NCI-H345 (cell line): ENCODE measurements at regions not wholly inside any gene's neighbourhood (a gene's known extent, or its start where the extent isn't known, plus 50 kb on each side); places are given as distances from the start of the nearest gene placed in this dataset.

Experiments
- DNase-seq: peaks from one replicate; lab custom pipeline; 2025; lab: John Stamatoyannopoulos, UW

DNA sequence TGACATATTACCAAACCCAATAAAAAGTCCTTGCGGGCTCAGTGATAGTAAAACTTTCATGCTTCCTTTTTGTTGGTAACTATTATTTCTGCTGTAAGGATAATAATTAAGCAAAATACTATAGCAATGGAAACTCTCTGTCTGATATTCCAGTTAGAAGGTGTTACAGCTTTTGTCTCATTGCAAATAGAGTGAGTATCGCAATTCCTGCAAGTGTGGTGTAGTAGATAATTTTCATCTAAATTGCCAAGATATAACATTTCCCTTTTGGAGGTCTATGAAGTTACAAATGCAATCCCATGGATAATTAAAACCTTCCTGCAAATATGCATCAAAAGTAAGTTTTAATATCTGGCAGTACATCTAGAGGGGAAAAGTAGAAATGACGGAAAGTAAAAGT is 88.7 kb upstream of the CD93 start:
- DNase-seq, result no peak

DNA sequence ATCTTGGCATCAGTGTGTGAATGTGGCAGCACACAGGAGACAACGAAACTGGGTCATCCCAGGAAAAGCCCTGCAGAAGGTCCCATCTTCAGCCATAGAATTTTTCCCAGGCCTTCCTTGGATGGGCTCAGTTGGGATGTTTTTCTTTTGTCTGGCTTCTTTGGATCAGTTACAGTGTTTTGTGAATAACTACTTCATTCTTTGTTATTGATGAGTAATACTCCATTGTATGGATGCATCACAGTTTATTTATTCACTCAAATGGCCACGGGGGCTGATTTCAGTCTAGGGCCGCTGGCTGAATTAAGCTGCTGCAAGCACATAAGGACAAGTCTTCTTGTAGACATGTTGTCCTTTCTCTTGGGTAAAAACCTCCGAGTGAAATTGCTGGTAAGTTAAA is 81.3 kb upstream of the CD93 start:
- no peak for DNase-seq

DNA sequence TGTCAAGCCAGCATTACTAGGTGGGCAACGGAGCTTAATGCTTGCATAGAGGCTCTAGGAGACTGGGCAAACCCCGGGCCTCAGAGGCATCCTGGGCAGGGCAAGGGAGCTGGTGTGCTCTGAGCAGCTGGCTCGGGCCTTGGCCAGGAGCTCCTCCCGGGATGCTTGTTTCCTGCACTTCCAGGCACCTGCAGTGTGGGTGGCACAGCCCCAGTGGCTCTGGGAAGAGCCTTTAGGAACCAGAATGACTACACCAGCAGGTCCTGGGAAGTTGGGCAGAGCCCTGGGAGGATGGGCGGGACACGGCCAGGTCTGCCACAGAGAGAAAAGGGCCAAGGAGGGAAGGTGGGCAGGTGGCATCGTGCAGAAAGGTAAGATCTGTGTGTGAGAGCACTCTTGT is 80.4 kb upstream of the CD93 start:
- DNase-seq, result no peak

DNA sequence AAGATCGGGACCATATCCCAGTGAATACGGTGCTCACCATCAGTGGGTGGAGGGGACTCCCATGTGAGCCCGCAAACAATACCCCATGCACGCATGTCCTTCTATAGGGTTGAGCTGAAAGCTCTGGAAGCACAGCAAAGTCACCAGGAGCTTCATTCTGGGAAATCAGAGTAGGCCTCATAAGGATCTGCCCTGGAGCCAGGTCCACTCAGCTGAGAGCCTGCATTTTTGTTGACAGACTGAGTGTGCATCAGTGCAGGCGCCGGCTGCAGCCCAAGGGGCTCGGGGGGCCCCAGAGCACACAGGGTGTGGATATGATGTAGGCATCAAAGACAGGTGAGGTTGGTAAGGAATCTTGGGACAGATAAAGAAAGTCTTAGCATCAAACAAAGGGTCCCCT is 79.8 kb upstream of the CD93 start:
- DNase-seq, result no peak

DNA sequence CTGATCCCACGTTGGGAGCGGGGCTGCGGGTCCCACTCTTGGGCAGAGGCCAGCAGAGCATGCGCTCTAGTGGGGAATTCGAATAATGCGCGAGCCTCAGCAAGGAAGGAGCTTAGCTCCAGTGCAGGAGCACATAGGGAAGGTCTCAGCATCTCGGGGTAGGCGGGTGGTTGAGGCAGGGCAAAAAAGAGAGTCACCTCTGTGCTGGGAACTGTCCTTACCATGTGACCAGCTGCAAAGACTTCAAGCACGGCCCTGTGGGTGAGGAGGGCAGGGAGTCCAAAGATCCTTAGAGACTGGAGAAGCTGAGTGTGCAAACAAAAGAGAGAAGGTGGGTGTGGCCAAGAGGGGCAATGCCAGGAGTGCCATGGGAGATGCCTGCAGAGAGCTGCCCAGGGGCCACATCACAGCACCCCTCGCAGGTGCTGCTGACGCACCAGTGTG is 79.2 kb upstream of the CD93 start:
- DNase-seq, result peak; percentile 24

DNA sequence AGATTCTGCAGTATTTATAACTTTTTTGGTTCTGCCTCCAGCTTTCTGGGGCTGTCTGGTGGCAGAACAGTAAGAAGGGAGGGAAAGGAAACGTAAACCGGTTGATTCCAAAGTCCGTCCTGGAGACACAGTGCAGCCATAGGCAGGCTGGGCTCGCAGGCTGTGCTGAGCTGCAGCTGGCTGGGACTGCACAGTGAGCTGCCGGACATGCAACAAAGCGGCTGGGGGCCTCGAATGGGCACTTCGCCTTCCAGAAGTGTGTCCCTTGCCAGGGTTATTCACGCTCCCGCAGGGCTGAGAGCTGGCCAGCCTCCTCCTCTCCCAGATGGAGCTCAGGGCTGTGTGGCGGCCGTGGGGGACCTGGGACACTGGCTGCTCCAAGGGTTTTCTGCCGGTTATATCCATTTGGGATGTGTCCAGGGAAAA is 78.1 kb upstream of the CD93 start:
- no peak for DNase-seq

DNA sequence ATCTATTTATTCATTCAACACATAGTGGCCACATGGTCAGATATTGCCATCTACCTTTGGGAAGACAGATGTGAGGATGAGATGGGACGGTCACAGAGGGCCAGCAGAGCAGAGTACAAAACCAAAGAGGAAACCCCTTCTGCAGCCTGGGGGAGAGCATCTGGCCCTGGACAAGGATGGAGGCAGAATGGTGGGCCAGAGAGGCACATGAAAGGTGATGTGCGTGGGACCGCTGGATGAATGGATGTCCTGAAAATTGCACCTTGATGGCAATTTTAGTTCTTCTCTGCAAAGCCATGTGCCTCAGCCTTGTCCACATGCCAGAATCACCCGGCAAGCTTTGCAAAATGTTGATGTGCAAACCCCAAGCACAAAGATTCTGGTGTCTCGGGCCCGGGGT is 77.4 kb upstream of the CD93 start:
- no peak for DNase-seq

DNA sequence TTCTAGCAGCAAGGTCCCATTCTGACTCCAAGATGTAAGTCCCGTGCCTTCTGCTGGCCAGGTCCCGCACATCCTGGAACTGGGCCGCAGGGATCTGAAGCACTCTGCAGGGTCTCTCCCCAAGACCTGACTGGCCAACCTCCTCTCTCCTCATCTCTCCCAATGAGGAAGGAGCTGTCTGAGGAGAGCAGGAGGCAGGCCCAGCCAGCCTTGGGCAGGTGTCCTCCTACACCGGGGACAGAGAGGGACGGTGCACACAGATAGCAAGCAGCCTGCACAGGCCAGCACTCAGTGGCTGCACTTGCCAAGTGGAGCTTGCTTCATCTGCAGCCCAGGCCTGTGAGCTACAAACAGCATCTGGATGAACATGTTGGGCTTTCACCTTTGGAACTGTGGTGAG is 76.8 kb upstream of the CD93 start:
- no peak for DNase-seq

DNA sequence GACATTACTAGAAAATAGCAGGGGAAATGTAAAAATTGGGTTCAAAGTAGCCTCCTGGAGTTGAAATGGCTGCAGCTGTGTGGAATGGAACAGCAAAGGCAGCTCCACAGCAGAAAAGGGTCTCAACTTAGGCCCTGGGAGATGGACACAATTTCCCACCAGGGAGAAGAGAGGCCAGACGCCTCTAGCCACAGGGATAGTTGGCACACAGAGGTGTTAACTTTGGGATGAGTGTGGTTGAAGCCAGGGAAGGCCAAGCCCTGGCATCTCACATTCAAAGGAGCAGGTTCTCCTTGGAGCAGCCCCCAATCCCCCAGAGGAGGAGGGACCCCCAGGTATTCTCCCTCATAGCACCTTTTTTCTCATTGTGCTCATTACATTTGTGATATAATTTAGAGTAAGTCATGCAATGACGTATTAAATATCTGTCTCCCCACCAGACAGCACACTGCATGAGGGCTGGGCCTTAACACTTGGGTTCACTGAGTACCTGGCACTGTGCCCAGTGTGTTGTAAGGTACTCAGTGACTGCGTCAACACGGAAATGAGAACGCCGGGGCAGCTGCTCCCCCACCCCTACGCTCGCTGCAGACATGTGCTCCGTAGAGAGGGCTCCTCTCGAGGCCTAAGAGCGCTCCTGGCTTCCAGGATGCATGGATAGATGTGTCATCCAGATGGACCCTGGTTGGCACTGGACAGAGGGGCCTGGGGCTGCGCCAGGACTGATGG is 76.0 kb upstream of the CD93 start:
- peak; percentile 97 for DNase-seq

DNA sequence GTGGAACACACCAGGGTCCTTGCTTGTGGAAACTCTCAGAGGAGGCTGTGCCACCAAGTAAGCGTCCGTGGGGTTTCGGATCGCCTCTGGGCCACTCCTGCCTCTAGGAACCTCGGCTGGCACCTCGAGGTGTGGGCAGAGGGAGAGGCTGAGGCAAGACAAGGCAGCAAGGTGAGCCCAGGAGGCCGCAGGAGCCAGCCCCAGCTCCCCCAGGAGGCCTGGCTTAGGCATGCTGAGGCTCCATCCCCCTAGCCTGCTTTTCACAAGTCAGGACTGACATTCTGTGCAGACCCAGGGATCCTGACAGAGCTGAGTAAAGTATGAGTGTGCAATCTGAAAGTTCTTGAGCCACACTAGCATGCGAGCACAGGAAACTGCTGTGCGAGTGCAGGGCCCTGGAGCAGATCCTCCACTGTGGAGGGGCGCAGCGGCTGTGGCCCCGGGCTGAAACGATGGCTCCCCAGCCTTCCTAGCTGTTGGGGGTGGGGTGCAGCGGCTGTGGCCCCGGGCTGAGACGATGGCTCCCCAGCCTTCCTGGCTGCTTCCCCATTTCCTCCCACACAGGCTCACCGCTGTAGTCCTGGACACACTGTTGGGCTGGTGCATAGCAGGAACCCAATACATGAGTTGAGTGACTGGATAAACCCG is 75.2 kb upstream of the CD93 start:
- no peak for DNase-seq

DNA sequence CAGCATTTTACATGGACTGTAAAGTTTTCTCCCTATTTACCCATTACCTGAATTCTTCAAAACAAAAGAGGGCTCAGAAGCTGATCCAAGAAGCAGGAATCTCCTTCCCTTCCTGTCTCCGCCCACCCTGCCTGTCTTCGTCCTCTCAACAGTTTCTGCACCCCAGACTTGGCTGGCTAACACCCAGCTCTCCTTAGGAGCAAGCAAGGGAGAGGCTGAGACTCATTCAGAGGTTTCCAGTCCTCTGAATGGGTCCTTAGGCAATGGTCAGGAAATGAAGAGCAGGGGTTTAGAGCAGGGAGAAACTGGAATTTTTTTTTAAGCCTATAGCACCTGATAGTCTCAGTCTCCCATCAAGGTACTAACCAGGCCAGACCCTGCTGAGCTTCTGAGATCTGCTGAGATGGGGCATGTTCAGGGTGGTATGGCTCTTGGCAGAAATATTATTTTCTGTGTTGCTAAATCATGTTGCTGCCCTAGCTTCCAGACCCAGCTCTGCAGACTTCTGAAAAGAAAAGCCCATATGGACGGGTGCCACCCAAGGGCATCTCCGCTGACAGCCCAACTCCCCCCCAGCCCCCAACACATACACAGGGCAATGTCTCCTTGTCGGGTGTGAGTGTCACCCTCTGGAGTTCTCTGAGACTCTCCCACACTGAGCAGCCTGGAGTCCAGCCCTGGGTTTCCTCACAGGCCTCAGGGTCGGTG is 74.6 kb upstream of the CD93 start:
- no peak for DNase-seq

DNA sequence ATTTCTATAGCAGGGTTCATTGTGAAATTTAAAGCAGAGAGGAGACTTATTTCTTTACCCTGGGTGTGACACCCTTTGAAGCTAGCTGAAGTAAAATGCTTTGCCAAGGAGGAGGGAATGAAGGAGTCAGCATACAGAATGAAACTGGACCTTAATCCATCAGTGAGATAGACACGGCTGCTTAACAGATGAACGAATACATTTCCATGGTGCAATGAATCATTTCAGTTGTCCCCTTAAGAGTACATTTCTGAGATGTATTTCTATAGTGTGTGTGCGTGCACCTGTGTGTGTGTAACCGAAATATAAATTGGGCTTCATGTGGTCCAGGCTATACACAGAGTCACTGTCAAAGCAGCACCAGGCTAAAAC is 73.8 kb upstream of the CD93 start:
- DNase-seq, result no peak

DNA sequence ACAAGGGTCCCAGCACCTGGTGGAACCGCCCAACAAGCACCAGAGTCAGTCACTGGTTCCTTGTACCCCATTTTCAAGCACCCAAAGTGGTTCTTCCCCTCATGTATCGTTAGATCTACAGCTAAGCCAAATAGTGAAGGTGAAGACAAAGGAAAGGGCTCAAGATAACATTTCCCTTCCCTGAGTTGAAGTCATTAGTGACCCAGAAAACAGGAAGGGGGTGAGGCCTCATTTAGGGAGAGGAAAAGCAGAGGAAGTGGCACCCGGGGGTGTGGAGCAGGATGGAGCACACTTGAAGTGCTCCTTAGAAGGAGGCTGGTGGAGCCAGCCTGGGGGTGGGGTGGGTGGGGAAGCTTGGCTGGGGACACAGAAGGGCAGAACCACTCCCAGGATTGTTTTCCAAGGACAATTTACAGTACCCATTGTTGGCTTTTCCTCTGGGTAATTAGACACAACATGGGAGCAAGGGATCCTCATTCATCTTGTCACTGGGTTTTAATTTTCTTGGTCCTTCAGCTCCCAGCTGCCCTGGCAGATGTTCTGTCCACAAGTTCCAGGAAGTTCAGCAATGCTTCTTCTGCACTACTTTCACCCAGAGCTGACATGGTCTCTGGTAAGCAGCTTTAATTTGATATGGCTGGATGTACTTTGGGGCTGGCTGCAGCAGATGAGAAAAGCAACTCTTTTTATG is 73.3 kb upstream of the CD93 start:
- DNase-seq, result no peak

DNA sequence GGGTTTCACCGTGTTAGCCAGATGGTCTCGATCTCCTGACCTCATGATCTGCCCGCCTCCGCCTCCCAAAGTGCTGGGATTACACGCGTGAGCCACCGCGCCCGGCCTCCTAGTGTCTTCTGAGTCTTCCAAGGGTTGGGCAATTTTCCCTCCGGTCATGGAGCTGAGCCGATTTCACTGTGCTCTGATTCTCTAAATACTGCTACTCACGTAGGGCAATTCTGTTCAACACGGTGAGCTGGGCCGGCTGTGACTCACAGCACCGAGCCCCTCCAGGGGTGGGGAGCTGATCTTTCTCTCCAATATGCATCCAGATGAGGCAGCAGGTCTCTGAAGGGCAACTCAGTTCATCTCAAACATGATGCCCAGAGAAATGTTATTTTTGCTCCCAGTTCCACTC is 71.6 kb upstream of the CD93 start:
- no peak for DNase-seq

DNA sequence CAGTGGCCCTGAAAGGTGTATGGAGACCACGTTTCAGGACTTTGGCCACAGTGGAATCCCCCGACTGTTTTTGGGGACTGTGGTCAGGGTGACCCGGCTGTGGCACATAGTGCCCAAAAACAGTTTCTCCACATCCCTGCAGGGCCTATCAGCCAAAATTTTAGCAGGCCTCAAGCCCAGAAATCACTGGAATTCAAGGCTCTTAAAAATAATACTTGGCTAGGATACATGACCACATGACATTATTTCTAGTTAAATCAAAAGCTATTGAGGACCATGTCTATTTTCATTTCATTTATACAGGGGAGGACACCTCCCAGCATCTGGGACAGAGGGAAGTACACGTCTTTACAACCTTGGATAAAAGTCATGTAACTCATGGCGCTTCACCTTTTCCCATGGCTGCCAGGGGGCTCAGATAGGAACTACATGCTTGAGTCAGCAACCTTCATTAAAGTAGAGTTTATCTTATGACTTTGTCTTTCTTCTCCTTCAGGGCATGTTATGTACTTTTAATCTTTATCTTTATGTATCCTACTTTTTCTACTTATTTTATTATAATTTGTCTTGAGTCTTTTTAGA is 70.8 kb upstream of the CD93 start:
- DNase-seq, result no peak

DNA sequence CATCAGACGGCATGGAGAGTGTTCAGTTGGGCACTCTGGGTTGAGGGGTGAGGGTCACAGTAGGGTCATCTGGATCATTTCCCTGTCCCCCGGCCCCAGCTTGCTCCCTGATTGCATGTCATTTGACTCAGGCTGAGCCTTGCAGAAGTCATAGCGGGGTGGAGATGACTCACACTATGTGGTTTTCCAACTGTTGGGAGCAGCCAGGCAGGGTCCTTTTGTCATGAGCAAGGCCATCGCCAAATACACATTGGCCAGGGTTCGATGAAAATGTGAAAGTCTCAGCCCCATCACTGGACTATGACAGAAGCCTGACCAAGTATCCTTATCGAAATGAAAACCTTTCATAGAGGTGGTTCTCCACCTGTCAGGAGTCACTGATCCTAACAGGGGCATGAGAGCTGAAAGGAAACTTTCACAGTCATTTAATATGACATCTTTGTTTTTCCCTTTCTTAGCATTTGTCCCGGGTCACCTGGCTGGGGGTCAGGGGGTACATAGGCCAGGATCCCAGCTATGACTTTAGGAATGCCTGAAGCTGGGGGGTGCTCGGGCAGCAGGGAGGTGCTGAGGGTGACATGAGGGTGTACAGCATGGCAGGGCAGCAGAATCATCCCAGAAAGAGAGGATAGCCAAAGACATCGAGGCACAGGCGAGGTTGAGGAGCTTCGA is 70.2 kb upstream of the CD93 start:
- DNase-seq, result no peak

DNA sequence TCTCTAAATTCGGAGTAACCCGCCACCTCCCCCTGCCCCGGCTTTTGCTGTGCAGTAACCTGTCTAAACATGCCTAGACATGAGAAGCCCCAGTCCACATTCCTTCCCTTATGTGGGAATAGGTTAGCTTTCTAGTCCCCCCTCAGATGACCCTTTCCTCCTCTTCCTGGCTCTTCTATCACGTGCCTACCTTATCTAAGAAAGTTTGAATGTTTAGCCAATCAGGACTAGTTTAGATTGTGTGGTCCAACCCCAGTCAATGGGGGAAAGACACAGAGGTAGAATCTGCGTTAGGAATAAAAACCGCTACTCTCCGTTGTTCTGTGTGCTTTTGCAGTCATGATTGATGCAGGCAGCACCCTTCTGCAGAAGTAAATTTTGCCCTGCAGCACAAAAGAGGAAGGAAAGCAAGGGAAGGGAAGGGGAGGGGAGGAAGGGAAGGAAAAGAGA is 69.0 kb upstream of the CD93 start:
- no peak for DNase-seq

DNA sequence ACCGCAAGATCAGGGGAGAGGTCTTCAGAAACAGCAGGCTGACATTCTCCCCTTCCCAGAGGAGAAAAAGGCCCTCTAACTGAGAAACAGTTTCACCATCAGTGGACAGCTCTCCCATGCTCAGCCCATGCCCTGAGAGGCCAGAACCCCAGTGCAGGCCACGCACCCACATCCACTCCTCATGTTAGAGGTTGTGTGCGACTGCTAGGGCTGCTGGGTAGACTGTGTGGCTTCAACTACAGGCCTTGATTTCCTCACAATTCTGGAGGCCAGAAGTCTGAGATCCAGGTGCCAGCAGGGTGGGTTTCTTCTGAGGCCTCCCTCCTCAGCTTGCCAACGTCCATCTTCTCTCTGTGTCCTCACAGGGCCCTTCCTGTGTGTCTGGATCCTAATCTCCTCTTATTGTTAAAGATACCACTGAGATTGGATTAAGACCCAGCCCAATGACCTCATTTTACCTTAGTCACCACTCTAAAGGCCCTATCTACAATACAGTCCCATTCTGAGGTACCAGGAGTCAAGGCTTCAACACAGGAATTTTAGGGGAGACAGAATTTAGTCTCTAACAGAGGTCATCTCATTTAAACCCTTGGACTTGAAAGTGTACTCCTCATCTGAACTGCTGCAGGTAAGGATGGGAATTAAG is 67.7 kb upstream of the CD93 start:
- DNase-seq, result no peak

DNA sequence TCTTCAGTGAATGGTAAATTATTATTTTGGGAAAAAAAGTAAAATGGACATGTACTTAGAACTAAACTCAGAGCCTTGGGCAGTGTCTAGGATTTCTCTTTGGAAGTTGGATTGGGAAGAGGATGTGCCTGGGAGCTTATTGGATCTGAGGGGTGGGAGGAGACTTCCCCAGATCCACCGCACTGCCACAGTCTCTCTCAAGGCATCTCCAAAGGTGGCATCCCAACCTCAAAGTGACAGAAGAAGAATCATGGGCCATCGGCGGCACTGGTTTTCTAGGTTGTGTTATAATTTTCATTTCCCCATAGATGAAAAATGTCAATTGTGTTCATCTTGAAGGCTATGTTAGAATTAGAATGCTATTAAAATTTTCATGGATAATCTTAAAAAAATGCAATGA is 66.8 kb upstream of the CD93 start:
- no peak for DNase-seq

DNA sequence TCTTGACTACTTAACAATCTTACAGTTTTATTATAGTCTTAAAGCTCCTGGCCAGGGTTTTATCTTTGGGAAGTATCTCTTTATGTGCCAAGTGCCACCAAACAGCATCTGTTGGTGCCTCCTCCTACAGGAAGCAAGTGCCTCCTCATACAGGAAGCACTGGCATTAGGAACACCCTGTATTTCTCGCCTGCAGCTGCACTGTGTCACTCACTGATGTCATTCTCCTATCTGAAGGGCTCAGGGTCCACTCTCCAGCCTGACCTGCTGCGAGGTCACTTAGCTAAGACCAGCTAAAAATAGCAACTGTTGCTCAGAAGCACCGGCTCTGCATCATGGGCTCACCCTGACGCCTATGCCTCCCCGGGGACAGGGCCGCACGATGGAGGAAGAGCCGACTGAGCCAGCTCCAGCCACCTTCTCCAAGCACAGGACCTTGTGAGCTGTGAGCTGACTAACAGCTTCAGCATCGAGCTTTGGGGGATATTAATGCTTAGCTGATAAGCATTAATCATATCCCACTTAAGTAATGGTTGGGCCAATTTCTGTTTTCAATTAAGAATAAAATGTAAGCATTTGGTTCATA is 66.3 kb upstream of the CD93 start:
- no peak for DNase-seq

DNA sequence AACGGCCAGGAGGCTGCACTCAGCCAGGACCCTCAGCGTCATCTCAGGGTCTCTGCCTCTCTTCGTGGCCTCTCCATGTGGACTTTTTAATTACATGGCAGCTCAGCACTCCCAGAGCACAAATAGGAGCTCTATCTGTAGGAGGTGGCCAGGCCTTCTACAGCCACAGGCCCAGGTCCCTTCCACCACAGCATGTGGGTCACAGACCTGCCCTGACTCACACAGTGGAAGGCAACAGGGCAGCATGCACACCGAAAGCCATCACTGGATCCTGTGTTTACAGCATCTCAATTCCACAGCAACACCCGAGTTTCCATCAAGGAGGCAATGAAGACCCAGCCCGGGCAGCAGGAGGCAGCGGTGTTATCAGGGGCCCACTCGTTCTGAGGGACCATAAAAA is 65.8 kb upstream of the CD93 start:
- DNase-seq, result no peak
